Right forelimb (tissue), 1 donor: ENCODE measurements at regions not wholly inside any gene's neighbourhood (a gene's known extent, or its start where the extent isn't known, plus 50 kb on each side); places are given as distances from the start of the nearest gene placed in this dataset.
"Not testable (repeated sequence)": the region's sequence is repeated elsewhere in the genome, so short reads cannot be mapped to it uniquely, and the experiment has no call there.

ENCODE experiments used
- DNase-seq: peaks from one replicate; pipeline ENCODE4 v3.0.0-alpha.2; 2018

- no peak for DNase-seq
Observed at GRCh38 chr11:35046681-35047080, 92.3 kb upstream of the CD44 start.

GRCh38 chr11:35047179-35047578, 91.8 kb upstream of the CD44 start:
- DNase-seq: no peak

GRCh38 chr11:35047769-35048168, 91.2 kb upstream of the CD44 start:
- DNase-seq: no peak

GRCh38 chr11:35048346-35048745, 90.6 kb upstream of the CD44 start:
- DNase-seq: not testable (repeated sequence)

- no peak for DNase-seq
Observed at GRCh38 chr11:35049859-35050531, 89.0 kb upstream of the CD44 start.

- DNase-seq: no peak
Observed at GRCh38 chr11:35050541-35050995, 88.4 kb upstream of the CD44 start.

- no peak for DNase-seq
Observed at GRCh38 chr11:35056391-35057093, 82.4 kb upstream of the CD44 start.

GRCh38 chr11:35057926-35058668, 80.9 kb upstream of the CD44 start:
- no peak for DNase-seq

- DNase-seq: no peak
Observed at GRCh38 chr11:35058669-35059434, 80.1 kb upstream of the CD44 start.

- no peak for DNase-seq
Observed at GRCh38 chr11:35061516-35062440, 77.2 kb upstream of the CD44 start.

- no peak for DNase-seq
Observed at GRCh38 chr11:35063488-35063931, 75.5 kb upstream of the CD44 start.

GRCh38 chr11:35064114-35064800, 74.7 kb upstream of the CD44 start:
- no peak for DNase-seq

GRCh38 chr11:35065566-35065965, 73.4 kb upstream of the CD44 start:
- DNase-seq: no peak

- DNase-seq: no peak
Observed at GRCh38 chr11:35066030-35066429, 72.9 kb upstream of the CD44 start.

- DNase-seq: no peak
Observed at GRCh38 chr11:35066783-35067423, 72.1 kb upstream of the CD44 start.

- no peak for DNase-seq
Observed at GRCh38 chr11:35071722-35072121, 67.2 kb upstream of the CD44 start.

GRCh38 chr11:35073691-35074419, 65.1 kb upstream of the CD44 start:
- no peak for DNase-seq

GRCh38 chr11:35076201-35077100, 62.5 kb upstream of the CD44 start:
- no peak for DNase-seq
